Panc1 (cell line): ENCODE measurements at regions not wholly inside any gene's neighbourhood (a gene's known extent, or its start where the extent isn't known, plus 50 kb on each side); places are given as distances from the start of the nearest gene placed in this dataset.

Experiments
- ATAC-seq: fragments of 200-7000 bp; cut with Tn5 transposase; 2 replicates; pipeline ENCODE4 v1.9.1; 2020; ENCODE audit warnings: mild to moderate bottlenecking, moderate library complexity
- BruUV-seq: library from RNA; stranded (reverse); fragments of 400-500 nt; replicated peaks from 2 replicates; lab custom pipeline; 2021; lab: Mats Ljungman, UMichigan
- CTCF ChIA-PET: fragments of 300-600 bp; sonication (Branson Sonifier 250); formaldehyde crosslinking; loops from one replicate; lab custom pipeline; 2022; ENCODE audit warnings: antibody characterized with exemption; lab: Charles Lee
- POLR2A ChIA-PET: fragments of 300-600 bp; sonication (Branson Sonifier 250); formaldehyde crosslinking; loops from one replicate; lab custom pipeline; 2022; ENCODE audit warnings: antibody characterized with exemption; lab: Charles Lee
- DNase-seq: peaks from one replicate; pipeline ENCODE4 v3.0.0-alpha.2; 2010; ENCODE audit warnings: low read depth, low spot score
- H3K27ac ChIP-seq: 2 replicates; pipeline ENCODE4 v1.5.1; 2011; ENCODE audit warnings: mild to moderate bottlenecking, low read length, inconsistent platforms
- H3K27me3 ChIP-seq: fragments of 200-500 bp; sonication (Bioruptor generic); 2 replicates; pipeline ENCODE4 v1.6.0; 2014; ENCODE audit warnings: low read length, inconsistent platforms; ENCODE audit not compliant: control insufficient read depth, insufficient read depth
- H3K36me3 ChIP-seq: fragments of 200-500 bp; sonication (Bioruptor generic); 2 replicates; pipeline ENCODE4 v1.5.1; 2014; ENCODE audit warnings: inconsistent platforms, mild to moderate bottlenecking, low read length, moderate library complexity; ENCODE audit not compliant: control insufficient read depth, insufficient read depth
- H3K4me1 ChIP-seq: 2 replicates; pipeline ENCODE4 v1.5.1; 2011; ENCODE audit warnings: inconsistent platforms, mild to moderate bottlenecking, low read length, moderate library complexity; ENCODE audit not compliant: control insufficient read depth, insufficient read depth
- H3K4me3 ChIP-seq, 2 experiments: 2 replicates each; pipeline ENCODE4 v1.5.1; 2011 to 2012; ENCODE audit warnings: low read depth in 2 of 2, low read length in 2 of 2, mild to moderate bottlenecking in 2 of 2, inconsistent platforms in 1 of 2, moderate library complexity in 1 of 2
- H3K9me3 ChIP-seq: fragments of 200-500 bp; sonication (Bioruptor generic); 2 replicates; pipeline ENCODE4 v1.5.1; 2014; ENCODE audit warnings: low read depth, mild to moderate bottlenecking, inconsistent platforms, low read length, moderate library complexity; ENCODE audit not compliant: control insufficient read depth, insufficient read depth
- CTCF ChIP-seq: fragments of 450-650 bp; IDR thresholded peaks from 2 replicates; pipeline ENCODE4 v1.5.1; 2017; ENCODE audit warnings: mild to moderate bottlenecking
- POLR2AphosphoS5 ChIP-seq: IDR thresholded peaks from 2 replicates; pipeline ENCODE4 v1.6.1; 2012; ENCODE audit warnings: mild to moderate bottlenecking, low read depth, low read length, moderate library complexity
- REST ChIP-seq, 2 experiments: IDR thresholded peaks; 2 replicates each; pipeline ENCODE4 v1.6.1; 2011 to 2012; ENCODE audit warnings: low read depth in 2 of 2, control low read depth in 1 of 2, low read length in 1 of 2, mild to moderate bottlenecking in 1 of 2, moderate library complexity in 1 of 2; ENCODE audit not compliant: insufficient read depth in 1 of 2
- SIN3A ChIP-seq: IDR thresholded peaks from 2 replicates; pipeline ENCODE4 v1.6.1; 2012; ENCODE audit warnings: low read depth, mild to moderate bottlenecking, low read length, moderate library complexity, borderline replicate concordance; ENCODE audit not compliant: insufficient read depth
- TCF7L2 ChIP-seq: IDR thresholded peaks from 2 replicates; pipeline ENCODE4 v1.6.1; 2011; ENCODE audit warnings: mild to moderate bottlenecking, low read depth, low read length, inconsistent platforms
- in situ Hi-C: cut with HindIII; loops from 2 replicates; pipeline ENCODE4 v1.10.0; 2016; ENCODE audit warnings: low sequenced_read_pairs, low pct_unique_long_range_greater_than_20kb
- intact Hi-C: fragments of 100-400 bp; cut with micrococcal nuclease; formaldehyde crosslinking; loops from one replicate; pipeline ENCODE4 v1.10.0; 2022; ENCODE audit not compliant: unreplicated experiment

GRCh38 chr2:236712304-236712703 is 142.7 kb downstream of the ACKR3 start:
- Histone ChIP-seq H3K27ac (no peak overlapping the region), H3K36me3 (no peaks in the 10 kb centered on the region), H3K4me3 (no peak overlapping the region), H3K27me3 (no peaks in the 10 kb centered on the region), H3K4me1 (no peaks in the 10 kb centered on the region), H3K9me3 (no peaks in the 10 kb centered on the region)
- ChIA-PET POLR2A (no interaction called here), CTCF (no interaction called here)
- no peak for TF ChIP-seq REST (IDR thresholded peaks at IDR 0.05; ENCODE audit: insufficient read depth in 1 of 2, low read depth in 2 of 2, low read length in 1 of 2)
- no peak for TF ChIP-seq TCF7L2
- no peak for TF ChIP-seq SIN3A
- no peak for TF ChIP-seq CTCF
- no peak for TF ChIP-seq POLR2AphosphoS5
- BruUV-seq: no TSS peak
- DNase-seq (no peak), ATAC-seq (no peak)
- in situ Hi-C loops: no loop called here
- intact Hi-C loops: no loop called here

GRCh38 chr2:236712961-236713673 is 143.5 kb downstream of the ACKR3 start:
- H3K36me3 ChIP-seq: no peaks in the 10 kb centered on the region
- intact Hi-C loops: no loop called here
- no peak for DNase-seq
- no peak for ATAC-seq
- no peak overlapping the region for H3K4me3 ChIP-seq
- in situ Hi-C loops: no loop called here
- no peaks in the 10 kb centered on the region for H3K9me3 ChIP-seq
- no TSS peak for BruUV-seq
- no peak overlapping the region for H3K27ac ChIP-seq
- peaks cover 3% of the 10 kb centered on the region; the same call in 1 of the 2 replicates for H3K27me3 ChIP-seq
- ChIA-PET POLR2A (no interaction called here), CTCF (no interaction called here)
- no peaks in the 10 kb centered on the region for H3K4me1 ChIP-seq
- TF ChIP-seq REST (IDR thresholded peaks at IDR 0.05; ENCODE audit: insufficient read depth in 1 of 2, low read depth in 2 of 2, low read length in 1 of 2) (no peak), CTCF (no peak), TCF7L2 (no peak), SIN3A (no peak), POLR2AphosphoS5 (no peak)
